ENCODE measurements at regions not wholly inside any gene's neighbourhood (a gene's known extent, or its start where the extent isn't known, plus 50 kb on each side); places are given as distances from the start of the nearest gene placed in this dataset.

DNA sequence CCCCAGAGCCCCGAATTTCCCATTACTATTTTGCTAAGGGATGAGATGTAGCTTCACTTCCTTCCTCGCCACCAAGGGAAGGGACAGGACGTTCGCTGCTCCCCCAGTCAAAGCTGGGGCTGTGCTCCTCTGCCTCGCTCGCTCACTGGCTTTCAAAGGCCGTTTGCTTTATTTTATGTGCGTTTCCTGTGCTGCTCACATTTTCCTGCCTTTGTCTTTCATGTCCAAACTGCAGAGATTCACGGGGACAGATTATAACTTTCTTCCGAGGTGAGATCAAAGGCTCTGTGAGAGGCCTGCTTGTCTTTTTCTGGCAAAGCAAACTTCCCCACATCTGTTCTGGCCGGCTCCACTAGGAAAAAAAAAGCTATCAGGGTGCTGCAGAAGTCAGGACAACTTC, 76.0 kb upstream of the FZD10 start:
- FAIRE-seq = no peak
- no peak overlapping the region for H2BK5ac ChIP-seq (ENCODE audit: low read depth, low read length)
- no peak overlapping the region for H4K91ac ChIP-seq (replicated peaks; ENCODE audit: insufficient read length, low read length)
- no peak overlapping the region for H3K27ac ChIP-seq (ENCODE audit: low read depth, low read length)
- no peak overlapping the region for H3K4ac ChIP-seq (replicated peaks; ENCODE audit: insufficient read length, low read depth, low read length)
- 68% methylated on average over 11 of the region's 11 CpGs; no CpG with 5 or more reads in 1 of the 2 experiments for WGBS, 2 experiments (ENCODE audit: extremely low coverage in 1 of 2, insufficient coverage in 1 of 2, insufficient read length in 1 of 2, insufficient replicate concordance in 2 of 2, low coverage in 1 of 2, low lambda C conversion rate in 2 of 2, missing lambda C conversion rate in 1 of 2)
- no peaks in the 10 kb centered on the region; a peak in 1 of 4 replicates for H3K9me3 ChIP-seq (ENCODE audit: insufficient read depth in 2 of 2, low read depth in 1 of 2, low read length in 1 of 2)
- no peaks in the 10 kb centered on the region for H3K79me2 ChIP-seq (ENCODE audit: control insufficient read depth in 1 of 2, insufficient read depth in 2 of 2, low read length in 2 of 2)
- no peak overlapping the region for H2BK15ac ChIP-seq (ENCODE audit: low read length)
- no peak overlapping the region for H2BK20ac ChIP-seq (ENCODE audit: low read length)
- H4K8ac ChIP-seq (ENCODE audit: extremely low read depth, insufficient read depth, low read length) = no peak overlapping the region
- no peak overlapping the region for H3K4me2 ChIP-seq (ENCODE audit: insufficient read depth in 1 of 2, low read depth in 2 of 2, low read length in 2 of 2)
- H3K23me2 ChIP-seq (ENCODE audit: low read depth, low read length) = no peaks in the 10 kb centered on the region
- H2AFZ ChIP-seq (ENCODE audit: low read length) = no peak overlapping the region; the same call in 1 of the 2 replicates
- CTCF ChIA-PET (ENCODE audit: partially characterized antibody) = interaction anchor here (0.6 to 3.1 kb wide), 13 partner anchors 10 to 251 kb away, joined by 3 to 13 read pairs (median 3); no protein-coding TSS in a partner anchor
- H3K18ac ChIP-seq (ENCODE audit: extremely low read depth, low read length) = no peak overlapping the region
- no peak overlapping the region for H3K4me3 ChIP-seq (ENCODE audit: extremely low read depth in 1 of 4, insufficient read depth in 2 of 4, low read depth in 3 of 4, low read length in 4 of 4)
- peaks cover 3 to 14% (median 4%) of the 10 kb centered on the region in 4 experiments; a peak in 6 of 7 replicates for H3K4me1 ChIP-seq (replicated peaks in 1 of 4; ENCODE audit: control insufficient read depth in 3 of 4, insufficient read depth in 4 of 4, low read length in 3 of 4)
- H3K36me3 ChIP-seq (ENCODE audit: control insufficient read depth in 2 of 4, insufficient read depth in 4 of 4, low read length in 3 of 4) = no peaks in the 10 kb centered on the region
- H2AK5ac ChIP-seq (ENCODE audit: low read depth, low read length) = no peak overlapping the region
- no peak overlapping the region for H2BK12ac ChIP-seq (ENCODE audit: low read depth, low read length)
- H3K79me1 ChIP-seq (ENCODE audit: low read depth, low read length) = no peaks in the 10 kb centered on the region; the same call in 1 of the 2 replicates
- no peak overlapping the region for H3K56ac ChIP-seq (replicated peaks; ENCODE audit: insufficient read length, low read depth, low read length)
- peaks cover 0 to 6% (median 4%) of the 10 kb centered on the region in 4 experiments; a peak in 4 of 7 replicates for H3K27me3 ChIP-seq (replicated peaks in 1 of 4; ENCODE audit: control insufficient read depth in 3 of 4, extremely low read depth in 1 of 4, insufficient read depth in 3 of 4, low read length in 3 of 4)
- H4K5ac ChIP-seq (ENCODE audit: insufficient read length, low read depth, low read length) = no peak overlapping the region
- no peak overlapping the region for H3K23ac ChIP-seq (ENCODE audit: insufficient read length)
- no peak overlapping the region for H3K14ac ChIP-seq (ENCODE audit: insufficient read length)
- no peak overlapping the region for H3K9ac ChIP-seq (replicated peaks in 1 of 4; ENCODE audit: extremely low read depth in 1 of 4, low read depth in 3 of 4, low read length in 3 of 4)
- peaks cover 0 to 3% of the 10 kb centered on the region in 2 experiments for H4K20me1 ChIP-seq (replicated peaks in 1 of 2; ENCODE audit: control insufficient read depth in 1 of 2, insufficient read depth in 2 of 2, low read length in 2 of 2)
- no peak overlapping the region for H2BK120ac ChIP-seq (replicated peaks; ENCODE audit: low read depth, low read length)
- DNase-seq (ENCODE audit: low read depth in 1 of 2, low spot score in 2 of 2) = no peak
- POLR2A ChIA-PET (ENCODE audit: partially characterized antibody) = interaction anchor here (0.7 kb wide), 1 partner anchor 37 kb away, joined by 3 read pairs; no protein-coding TSS in a partner anchor
- TF ChIP-seq NANOG (IDR thresholded peaks at IDR 0.05; ENCODE audit: insufficient read depth, low read depth, low read length, poor library complexity, severe bottlenecking) (no peak), YY1 (IDR thresholded peaks at IDR 0.05; ENCODE audit: low read depth, low read length) (no peak), CREB1 (IDR thresholded peaks at IDR 0.05) (no peak), BACH1 (IDR thresholded peaks at IDR 0.05; ENCODE audit: low read length) (no peak), KDM4A (IDR thresholded peaks at IDR 0.05; ENCODE audit: low read depth, low read length, severe bottlenecking) (no peak), JUND (IDR thresholded peaks at IDR 0.05; ENCODE audit: low read length) (no peak), SRF (IDR thresholded peaks at IDR 0.05; ENCODE audit: low read depth, low read length) (no peak), EP300 (IDR thresholded peaks at IDR 0.05; ENCODE audit: borderline replicate concordance in 1 of 2, low read depth in 2 of 2, low read length in 2 of 2) (no peak), ASH2L (IDR thresholded peaks at IDR 0.05; ENCODE audit: low read length) (no peak), GTF2F1 (IDR thresholded peaks at IDR 0.05; ENCODE audit: borderline replicate concordance, low read depth, low read length) (no peak), POLR2AphosphoS5 (IDR thresholded peaks at IDR 0.05; ENCODE audit: low read depth, low read length) (no peak), SUZ12 (IDR thresholded peaks at IDR 0.05; ENCODE audit: low read length) (no peak)
- TF ChIP-seq, protein P1, sequence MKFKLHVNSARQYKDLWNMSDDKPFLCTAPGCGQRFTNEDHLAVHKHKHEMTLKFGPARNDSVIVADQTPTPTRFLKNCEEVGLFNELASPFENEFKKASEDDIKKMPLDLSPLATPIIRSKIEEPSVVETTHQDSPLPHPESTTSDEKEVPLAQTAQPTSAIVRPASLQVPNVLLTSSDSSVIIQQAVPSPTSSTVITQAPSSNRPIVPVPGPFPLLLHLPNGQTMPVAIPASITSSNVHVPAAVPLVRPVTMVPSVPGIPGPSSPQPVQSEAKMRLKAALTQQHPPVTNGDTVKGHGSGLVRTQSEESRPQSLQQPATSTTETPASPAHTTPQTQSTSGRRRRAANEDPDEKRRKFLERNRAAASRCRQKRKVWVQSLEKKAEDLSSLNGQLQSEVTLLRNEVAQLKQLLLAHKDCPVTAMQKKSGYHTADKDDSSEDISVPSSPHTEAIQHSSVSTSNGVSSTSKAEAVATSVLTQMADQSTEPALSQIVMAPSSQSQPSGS (IDR thresholded peaks at IDR 0.05; ENCODE audit: low read length) = no peak

All from H1 (cell line).